Body of pancreas (tissue), 4 donors: ENCODE measurements at regions not wholly inside any gene's neighbourhood (a gene's known extent, or its start where the extent isn't known, plus 50 kb on each side); places are given as distances from the start of the nearest gene placed in this dataset.

Source experiments
- ATAC-seq: fragments of 150-250 bp; one replicate; pipeline ENCODE4 v1.9.1; 2016
- DNase-seq, 4 donors: peaks; one replicate each; pipeline ENCODE4 v3.0.0-alpha.2; 2019
- H3K27ac ChIP-seq, 4 donors: fragments of 200-600 bp; sonication (generic); 1 replicate in 3 of 4; 2 replicates in 1 of 4; pipeline versions ENCODE4 v1.5.1 to v1.6.1; 2016 to 2019; ENCODE audit warnings: mild to moderate bottlenecking in 1 of 4, mixed read lengths in 1 of 4, moderate library complexity in 1 of 4
- H3K27me3 ChIP-seq, 2 donors: fragments of 200-600 bp; sonication (generic); one replicate each; pipeline ENCODE4 v1.6.0; 2016; ENCODE audit warnings: mild to moderate bottlenecking in 1 of 2
- H3K36me3 ChIP-seq, 2 donors: fragments of 200-600 bp; sonication (generic); replicated peaks in 1 of 2; 2 replicates each; pipeline ENCODE4 v1.5.1; 2016; ENCODE audit warnings: low read depth in 2 of 2; ENCODE audit not compliant: insufficient read depth in 1 of 2
- H3K4me1 ChIP-seq: fragments of 200-600 bp; sonication (generic); one replicate; pipeline ENCODE4 v1.6.0; 2016
- H3K4me3 ChIP-seq, 2 donors: fragments of 200-600 bp; sonication (generic); 1 replicate in 1 of 2; 2 replicates in 1 of 2; pipeline ENCODE4 v1.5.1; 2016 to 2019
- H3K9me3 ChIP-seq, 3 donors: fragments of 200-600 bp; sonication (generic); 1 replicate in 2 of 3; 2 replicates in 1 of 3; pipeline ENCODE4 v1.5.1; 2016
- POLR2A ChIP-seq, 3 donors: fragments of 450-650 bp; IDR thresholded peaks; one replicate each; pipeline ENCODE4 v1.6.1; 2016; ENCODE audit warnings: antibody characterized with exemption in 3 of 3, mild to moderate bottlenecking in 2 of 3
- WGBS, 2 donors: methylation state at CpG; one replicate each; pipeline ENCODE4 v1.1.5; 2017; 5-methylcytosine and 5-hydroxymethylcytosine counted together
- intact Hi-C: fragments of 100-400 bp; cut with DNase I; formaldehyde crosslinking; loops from one replicate; pipeline ENCODE4 v1.15.1; 2023
- TF ChIP-seq, protein P1 (sequence below), 7 experiments: fragments of 450-650 bp in 4 of 7; fragments of 200-600 bp in 3 of 7; sonication (generic) in 3 of 7; IDR thresholded peaks; one replicate each; pipeline ENCODE4 v1.5.1; 2016 to 2019; ENCODE audit warnings: antibody characterized with exemption in 7 of 7

DNA sequence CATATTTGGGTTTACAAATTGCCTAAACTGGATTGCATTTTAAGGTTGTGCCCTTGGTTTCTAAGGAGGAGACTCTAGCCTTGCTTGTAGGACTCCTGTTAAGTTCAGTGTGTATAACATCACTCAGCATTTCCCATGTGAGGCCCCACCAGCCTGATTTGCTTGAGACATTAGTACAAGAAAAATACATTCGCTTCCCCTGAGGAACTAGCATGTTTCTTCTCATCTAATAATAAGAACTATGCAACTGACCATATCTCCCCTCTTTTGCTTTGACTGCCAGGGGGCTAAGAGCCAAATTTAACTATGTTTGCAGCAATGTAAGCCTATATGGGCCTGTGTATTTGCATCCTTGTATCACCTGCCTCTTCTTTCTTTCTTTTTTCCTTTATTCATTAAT lies 737.9 kb downstream of the INHBA start:
- H3K4me1 ChIP-seq = no peaks in the 10 kb centered on the region
- no peaks in the 10 kb centered on the region for H3K27me3 ChIP-seq
- H3K36me3 ChIP-seq = no peaks in the 10 kb centered on the region
- ATAC-seq = no peak
- H3K27ac ChIP-seq = no peak overlapping the region
- intact Hi-C loops = no loop called here
- no peak overlapping the region for H3K4me3 ChIP-seq
- no peak for DNase-seq
- no peaks in the 10 kb centered on the region for H3K9me3 ChIP-seq
- no peak for TF ChIP-seq POLR2A (IDR thresholded peaks at IDR 0.05)
- TF ChIP-seq, protein P1, sequence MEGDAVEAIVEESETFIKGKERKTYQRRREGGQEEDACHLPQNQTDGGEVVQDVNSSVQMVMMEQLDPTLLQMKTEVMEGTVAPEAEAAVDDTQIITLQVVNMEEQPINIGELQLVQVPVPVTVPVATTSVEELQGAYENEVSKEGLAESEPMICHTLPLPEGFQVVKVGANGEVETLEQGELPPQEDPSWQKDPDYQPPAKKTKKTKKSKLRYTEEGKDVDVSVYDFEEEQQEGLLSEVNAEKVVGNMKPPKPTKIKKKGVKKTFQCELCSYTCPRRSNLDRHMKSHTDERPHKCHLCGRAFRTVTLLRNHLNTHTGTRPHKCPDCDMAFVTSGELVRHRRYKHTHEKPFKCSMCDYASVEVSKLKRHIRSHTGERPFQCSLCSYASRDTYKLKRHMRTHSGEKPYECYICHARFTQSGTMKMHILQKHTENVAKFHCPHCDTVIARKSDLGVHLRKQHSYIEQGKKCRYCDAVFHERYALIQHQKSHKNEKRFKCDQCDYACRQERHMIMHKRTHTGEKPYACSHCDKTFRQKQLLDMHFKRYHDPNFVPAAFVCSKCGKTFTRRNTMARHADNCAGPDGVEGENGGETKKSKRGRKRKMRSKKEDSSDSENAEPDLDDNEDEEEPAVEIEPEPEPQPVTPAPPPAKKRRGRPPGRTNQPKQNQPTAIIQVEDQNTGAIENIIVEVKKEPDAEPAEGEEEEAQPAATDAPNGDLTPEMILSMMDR (IDR thresholded peaks at IDR 0.05) = no peak
- WGBS, 2 donors = 50 to 75% methylated on average over 1 of the region's 1 CpG

DNA sequence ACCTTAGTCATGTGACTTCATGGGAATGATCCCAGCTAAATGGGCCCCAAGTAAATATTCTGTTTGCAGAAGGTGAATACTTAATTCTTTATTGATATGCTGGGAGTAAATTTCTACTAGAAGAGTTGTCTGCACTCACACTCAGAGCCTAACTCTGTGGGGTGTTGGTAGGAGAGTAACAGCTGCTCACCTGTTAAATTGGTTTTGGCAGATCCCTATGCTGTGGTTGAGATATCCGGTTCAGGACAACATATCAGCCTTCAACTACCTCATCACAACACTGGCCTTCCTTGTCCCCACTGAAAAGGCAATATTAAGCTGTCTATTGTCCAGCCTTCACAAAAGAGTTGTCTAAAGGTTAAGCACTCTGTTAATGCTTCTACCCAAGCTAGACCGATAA lies 738.3 kb downstream of the INHBA start:
- WGBS, 2 donors = 55 to 81% methylated on average over 2 of the region's 2 CpGs
- intact Hi-C loops = no loop called here
- TF ChIP-seq POLR2A (IDR thresholded peaks at IDR 0.05) = no peak
- TF ChIP-seq, protein P1 (IDR thresholded peaks at IDR 0.05) = no peak

DNA sequence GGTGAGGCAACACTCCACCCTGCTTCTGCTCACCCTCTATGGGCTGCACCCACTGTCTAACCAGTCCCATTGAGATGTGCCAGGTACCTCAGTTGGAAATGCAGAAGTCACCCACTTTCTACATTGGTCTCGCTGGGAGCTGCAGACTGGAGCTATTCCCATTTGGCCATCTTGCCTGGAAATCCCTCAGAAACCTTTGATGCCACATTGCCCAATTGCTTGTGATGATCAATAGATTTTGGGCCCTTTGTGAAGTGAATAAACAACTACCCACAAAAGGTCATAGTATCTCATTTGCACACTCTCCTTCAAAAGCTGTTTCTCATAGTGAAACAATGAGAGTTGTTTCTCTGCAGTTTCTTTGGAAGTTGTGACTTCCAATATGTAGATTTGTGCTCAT lies 742.9 kb downstream of the INHBA start:
- Histone ChIP-seq H3K4me1 (no peaks in the 10 kb centered on the region), H3K9me3 (no peaks in the 10 kb centered on the region), H3K36me3 (no peaks in the 10 kb centered on the region), H3K27me3 (no peaks in the 10 kb centered on the region), H3K27ac (no peak overlapping the region), H3K4me3 (no peak overlapping the region)
- 80 to 100% methylated on average over 1 of the region's 1 CpG for WGBS, 2 donors
- ATAC-seq (no peak), DNase-seq (no peak)
- TF ChIP-seq, protein P1 (IDR thresholded peaks at IDR 0.05) = no peak
- TF ChIP-seq POLR2A (IDR thresholded peaks at IDR 0.05) = no peak
- intact Hi-C loops = no loop called here

More for the DNA sequence above, 738.3 kb downstream of the INHBA start:
- Histone ChIP-seq H3K27ac (no peak overlapping the region), H3K27me3 (no peaks in the 10 kb centered on the region), H3K9me3 (no peaks in the 10 kb centered on the region), H3K36me3 (no peaks in the 10 kb centered on the region), H3K4me3 (no peak overlapping the region), H3K4me1 (no peaks in the 10 kb centered on the region)
- no peak for ATAC-seq
- DNase-seq = no peak

DNA sequence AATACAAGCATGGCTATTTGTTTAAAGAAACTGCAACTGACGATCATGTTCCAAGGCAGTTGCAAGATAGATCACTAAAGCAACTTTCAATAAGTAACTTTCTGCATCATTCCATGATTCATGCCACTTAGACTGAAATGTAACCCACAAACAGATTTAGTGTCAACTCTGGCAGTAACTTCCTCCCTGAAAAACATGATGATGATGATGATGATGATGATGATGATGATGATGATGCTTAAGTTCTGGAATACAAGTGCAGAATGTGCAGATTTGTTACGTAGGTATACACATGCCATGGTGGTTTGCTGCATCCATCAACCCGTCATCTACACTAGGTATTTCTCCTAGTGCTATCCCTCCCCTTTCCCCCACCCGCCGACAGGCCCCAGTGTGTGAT lies 754.7 kb downstream of the INHBA start:
- H3K9me3 ChIP-seq = peaks cover 0 to 17% (median 0%) of the 10 kb centered on the region in 3 donors
- intact Hi-C loops = no loop called here
- DNase-seq (no peak), ATAC-seq (no peak)
- no peak overlapping the region for H3K27ac ChIP-seq
- H3K4me3 ChIP-seq = no peak overlapping the region
- TF ChIP-seq POLR2A (IDR thresholded peaks at IDR 0.05) = no peak
- TF ChIP-seq, protein P1 (IDR thresholded peaks at IDR 0.05) = no peak
- WGBS, 2 donors = 74 to 83% methylated on average over 4 of the region's 5 CpGs
- no peaks in the 10 kb centered on the region for H3K27me3 ChIP-seq
- no peaks in the 10 kb centered on the region for H3K4me1 ChIP-seq
- H3K36me3 ChIP-seq = no peaks in the 10 kb centered on the region

DNA sequence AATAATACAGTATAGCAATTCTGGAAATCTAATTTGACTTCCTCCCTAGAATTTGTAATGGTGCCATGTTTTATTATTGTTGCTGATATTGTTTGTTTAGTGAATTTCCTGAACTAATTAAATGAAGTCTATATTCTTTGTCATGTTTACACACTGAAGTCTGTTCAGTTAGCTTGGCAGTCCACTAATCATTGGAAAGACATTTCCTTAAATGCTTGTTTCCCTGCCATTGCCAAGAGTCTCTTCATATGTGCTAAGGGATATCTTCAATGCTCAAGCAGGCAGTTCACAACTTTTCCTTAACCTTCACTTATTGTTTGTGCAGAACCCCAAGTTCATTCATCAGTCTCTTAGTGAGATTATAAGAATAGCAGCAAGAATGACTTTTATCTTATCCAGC lies 755.3 kb downstream of the INHBA start:
- Histone ChIP-seq H3K4me1 (no peaks in the 10 kb centered on the region), H3K36me3 (no peaks in the 10 kb centered on the region), H3K27ac (no peak overlapping the region), H3K4me3 (no peak overlapping the region), H3K27me3 (no peaks in the 10 kb centered on the region), H3K9me3 (peaks cover 0 to 17% (median 0%) of the 10 kb centered on the region in 3 donors)
- intact Hi-C loops = no loop called here
- DNase-seq = no peak
- TF ChIP-seq POLR2A (IDR thresholded peaks at IDR 0.05) = no peak
- TF ChIP-seq, protein P1 (IDR thresholded peaks at IDR 0.05) = no peak
- no peak for ATAC-seq
